ENCODE measurements at regions not wholly inside any gene's neighbourhood (a gene's known extent, or its start where the extent isn't known, plus 50 kb on each side); places are given as distances from the start of the nearest gene placed in this dataset.
"Not testable (repeated sequence)": the region's sequence is repeated elsewhere in the genome, so short reads cannot be mapped to it uniquely, and the experiment has no call there.

GRCh38 chr7:84880326-84880997, 306.4 kb downstream of the SEMA3D start:
- not testable (repeated sequence) for DNase-seq (ENCODE audit: low read depth, low spot score)

GRCh38 chr7:84879570-84880325, 307.1 kb downstream of the SEMA3D start:
- DNase-seq (ENCODE audit: low read depth, low spot score), result no peak

- no peak for DNase-seq (ENCODE audit: low read depth, low spot score)
These were observed 308.8 kb downstream of the SEMA3D start for GRCh38 chr7:84877943-84878570.

GRCh38 chr7:84876061-84876821, 310.6 kb downstream of the SEMA3D start:
- no peak for DNase-seq (ENCODE audit: low read depth, low spot score)

- DNase-seq (ENCODE audit: low read depth, low spot score), result no peak
These were observed 321.3 kb downstream of the SEMA3D start for GRCh38 chr7:84865560-84865959.

GRCh38 chr7:84857336-84857735, 329.5 kb downstream of the SEMA3D start:
- no peak for DNase-seq (ENCODE audit: low read depth, low spot score)

- no peak for DNase-seq (ENCODE audit: low read depth, low spot score)
These were observed 331.1 kb downstream of the SEMA3D start for GRCh38 chr7:84855758-84856157.

GRCh38 chr7:84848974-84849372, 337.9 kb downstream of the SEMA3D start:
- DNase-seq (ENCODE audit: low read depth, low spot score), result not testable (repeated sequence)

GRCh38 chr7:84848219-84848973, 338.5 kb downstream of the SEMA3D start:
- no peak for DNase-seq (ENCODE audit: low read depth, low spot score)

GRCh38 chr7:84847790-84848189, 339.1 kb downstream of the SEMA3D start:
- no peak for DNase-seq (ENCODE audit: low read depth, low spot score)

- DNase-seq (ENCODE audit: low read depth, low spot score), result no peak
These were observed 339.8 kb downstream of the SEMA3D start for GRCh38 chr7:84847038-84847437.

GRCh38 chr7:84845971-84846370, 340.9 kb downstream of the SEMA3D start:
- DNase-seq (ENCODE audit: low read depth, low spot score), result no peak

GRCh38 chr7:84844771-84845170, 342.1 kb downstream of the SEMA3D start:
- no peak for DNase-seq (ENCODE audit: low read depth, low spot score)

GRCh38 chr7:84841809-84842208, 345.0 kb downstream of the SEMA3D start:
- DNase-seq (ENCODE audit: low read depth, low spot score), result no peak

GRCh38 chr7:84838857-84839256, 348.0 kb downstream of the SEMA3D start:
- DNase-seq (ENCODE audit: low read depth, low spot score), result no peak

- no peak for DNase-seq (ENCODE audit: low read depth, low spot score)
These were observed 349.5 kb downstream of the SEMA3D start for GRCh38 chr7:84837405-84837804.

- no peak for DNase-seq (ENCODE audit: low read depth, low spot score)
These were observed 357.1 kb downstream of the SEMA3D start for GRCh38 chr7:84829719-84830118.

- DNase-seq (ENCODE audit: low read depth, low spot score), result no peak
These were observed 362.7 kb downstream of the SEMA3D start for GRCh38 chr7:84824057-84824651.

- DNase-seq (ENCODE audit: low read depth, low spot score), result no peak
These were observed 363.3 kb downstream of the SEMA3D start for GRCh38 chr7:84823530-84823929.

GRCh38 chr7:84822941-84823510, 363.8 kb downstream of the SEMA3D start:
- DNase-seq (ENCODE audit: low read depth, low spot score), result no peak

Data from brain pericyte (primary cell).